GM23338 (cell line): ENCODE measurements at regions not wholly inside any gene's neighbourhood (a gene's known extent, or its start where the extent isn't known, plus 50 kb on each side); places are given as distances from the start of the nearest gene placed in this dataset.

Experiments
- CREB1 ChIP-seq: fragments of 250-450 bp; sonication (Bioruptor Pico); IDR thresholded peaks from 2 replicates; pipeline ENCODE4 v1.5.0; 2020; ENCODE audit warnings: low read depth, mild to moderate bottlenecking, moderate library complexity
- CTCF ChIP-seq, 2 experiments: fragments of 200-600 bp in 1 of 2; sonication (generic) in 1 of 2; conservative IDR thresholded peaks; 2 replicates each; pipeline versions ENCODE4 v1.5.1 to v1.6.1; 2016 to 2017; ENCODE audit warnings: antibody characterized with exemption in 2 of 2, low read depth in 2 of 2, mild to moderate bottlenecking in 2 of 2, moderate library complexity in 1 of 2
- ETS1 ChIP-seq: IDR thresholded peaks from 2 replicates; pipeline ENCODE4 v1.6.1; 2016; ENCODE audit warnings: antibody characterized with exemption
- EZH2 ChIP-seq: fragments of 200-600 bp; sonication (generic); IDR thresholded peaks from one replicate; pipeline ENCODE4 v1.8.0; 2017; ENCODE audit warnings: antibody characterized with exemption, mild to moderate bottlenecking, low read depth; ENCODE audit not compliant: unreplicated experiment
- EZH2phosphoT487 ChIP-seq: fragments of 200-600 bp; sonication (generic); IDR thresholded peaks from one replicate; pipeline ENCODE4 v1.8.1; 2018; ENCODE audit warnings: antibody characterized with exemption; ENCODE audit not compliant: unreplicated experiment
- JUNB ChIP-seq: IDR thresholded peaks from one replicate; pipeline ENCODE4 v1.6.1; 2016; ENCODE audit warnings: antibody characterized with exemption; ENCODE audit not compliant: unreplicated experiment
- NANOG ChIP-seq: IDR thresholded peaks from 2 replicates; pipeline ENCODE4 v1.6.1; 2016; ENCODE audit warnings: antibody characterized with exemption, borderline replicate concordance
- POLR2AphosphoS5 ChIP-seq: IDR thresholded peaks from 2 replicates; pipeline ENCODE4 v1.6.1; 2016; ENCODE audit warnings: antibody characterized with exemption, low read depth
- REST ChIP-seq: IDR thresholded peaks from one replicate; pipeline ENCODE4 v1.6.1; 2018; ENCODE audit warnings: antibody characterized with exemption; ENCODE audit not compliant: unreplicated experiment
- STAT1 ChIP-seq: IDR thresholded peaks from one replicate; pipeline ENCODE4 v1.6.1; 2016; ENCODE audit warnings: antibody characterized with exemption; ENCODE audit not compliant: unreplicated experiment
- ZNF331 ChIP-seq: fragments of 250-450 bp; sonication (Bioruptor Pico); IDR thresholded peaks from 2 replicates; pipeline ENCODE4 v1.5.0; 2020; ENCODE audit warnings: low read depth, mild to moderate bottlenecking, moderate library complexity

- TF ChIP-seq CTCF (conservative IDR thresholded peaks at IDR 0.05; ENCODE audit: low read depth in 2 of 2) (no peak), REST (no peak), POLR2AphosphoS5 (no peak), EZH2 (no peak), EZH2phosphoT487 (no peak), CREB1 (no peak), ETS1 (no peak), STAT1 (no peak), ZNF331 (CRISPR knock-in tag) (no peak), JUNB (no peak), NANOG (no peak)
These were observed 318.4 kb downstream of the NR2F2 start for GRCh38 chr15:96648866-96649265.
